Activated CD4-positive, alpha-beta T cell treated with anti-CD3 and anti-CD28 coated beads, Interleukin-2, Interleukin-6, amounts not matched to agents 100 ng/mL and 50 ng/mL, durations not matched to agents 16 hours and 8 hours (primary cell): ENCODE measurements at regions not wholly inside any gene's neighbourhood (a gene's known extent, or its start where the extent isn't known, plus 50 kb on each side); places are given as distances from the start of the nearest gene placed in this dataset.
A peak's percentile ranks its signal among the peaks of the same experiment; 100 is the strongest.
"Not testable (repeated sequence)": the region's sequence is repeated elsewhere in the genome, so short reads cannot be mapped to it uniquely, and the experiment has no call there.

Experiments used
- DNase-seq: peaks from one replicate; pipeline ENCODE4 v3.0.0-alpha.2; 2020

DNA sequence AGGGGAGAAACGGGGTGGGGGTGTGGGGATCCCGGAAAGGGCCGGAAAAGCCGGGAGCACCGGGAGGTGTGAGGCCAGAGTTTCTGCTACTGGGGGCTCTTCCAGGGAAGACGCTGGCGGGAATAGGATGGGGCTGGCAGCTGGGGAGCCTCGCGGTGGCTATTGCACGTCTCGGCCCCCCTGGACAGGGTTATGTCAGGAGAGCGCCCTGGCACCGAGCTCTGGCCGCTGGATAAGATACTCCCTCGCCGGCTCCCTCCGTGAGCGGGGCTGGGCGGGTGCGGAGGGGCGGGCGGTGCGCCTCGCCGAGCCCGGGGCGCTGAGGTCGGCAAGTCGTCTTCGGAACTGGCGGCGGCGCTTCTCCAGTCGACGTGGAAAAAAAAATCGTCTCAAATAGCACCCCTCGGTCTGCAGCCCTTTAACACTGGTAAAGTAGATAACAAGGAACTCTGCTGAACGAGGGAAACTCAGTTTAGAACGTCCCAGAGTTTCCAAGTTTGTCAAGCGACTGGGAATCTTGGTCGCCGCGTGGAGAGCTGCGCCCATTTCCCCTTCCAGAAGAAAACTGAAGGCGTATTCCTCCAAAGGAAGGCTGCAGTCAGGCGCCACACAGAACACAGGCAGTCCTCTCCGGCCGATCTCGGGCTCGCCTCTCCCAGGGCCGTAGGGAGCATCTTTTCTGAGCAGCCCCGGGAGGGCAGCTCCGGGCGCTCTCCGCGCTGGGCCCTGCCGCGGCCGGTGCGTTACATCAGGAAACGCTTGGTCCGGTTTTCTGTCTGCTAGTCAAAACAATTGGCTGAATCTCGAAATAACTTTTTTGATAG lies 115.1 kb downstream of the KCNRG start:
- peak; percentile 27 for DNase-seq

GRCh38 chr13:50131920-50132903 lies 117.0 kb downstream of the KCNRG start:
- no peak for DNase-seq

GRCh38 chr13:50132904-50133357 lies 117.7 kb downstream of the KCNRG start:
- DNase-seq: no peak

GRCh38 chr13:50133358-50133953 lies 118.2 kb downstream of the KCNRG start:
- DNase-seq: no peak

DNA sequence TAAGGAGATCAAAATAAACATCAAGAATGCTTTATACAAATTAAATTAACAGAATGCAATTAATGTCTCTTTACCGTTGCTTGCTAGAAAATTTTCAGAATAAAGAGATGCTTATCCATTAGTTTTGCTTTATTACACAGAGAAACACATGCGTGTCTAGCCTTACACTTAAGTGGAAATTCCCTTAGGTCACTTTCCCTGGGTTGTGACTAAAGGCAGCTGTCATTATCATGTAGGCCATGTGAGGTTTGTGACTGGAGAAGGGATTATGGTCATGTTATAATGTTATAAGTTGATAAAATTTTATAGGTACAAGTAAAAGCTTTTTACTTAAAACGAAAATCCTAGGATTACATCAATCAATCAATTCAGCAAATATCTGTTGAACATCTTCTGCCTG lies 121.0 kb downstream of the KCNRG start:
- DNase-seq: no peak

GRCh38 chr13:50136678-50137077 lies 121.4 kb downstream of the KCNRG start:
- DNase-seq: no peak

DNA sequence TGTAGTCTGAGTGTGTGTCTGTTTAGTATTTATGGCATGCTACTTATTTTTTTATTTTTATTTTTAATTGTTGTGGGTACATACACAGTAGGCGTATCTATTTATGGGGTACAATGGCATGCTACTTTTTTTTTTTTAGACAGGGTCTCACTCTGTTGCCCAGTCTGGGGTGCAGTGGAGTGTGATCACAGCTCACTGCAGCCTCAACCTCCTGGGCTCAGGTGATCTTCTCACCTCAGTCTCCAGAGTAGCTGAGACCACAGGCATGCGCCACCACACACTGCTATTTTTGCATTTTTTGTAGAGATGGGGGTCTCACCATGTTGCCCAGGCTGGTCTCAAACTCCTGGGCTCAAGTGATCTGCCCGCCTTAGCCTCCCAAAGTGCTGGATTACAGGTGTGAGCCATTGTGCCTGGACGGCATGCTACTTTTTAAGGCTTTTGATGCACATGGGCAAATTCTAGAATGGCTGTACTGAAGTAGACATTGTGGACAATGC lies 124.2 kb downstream of the KCNRG start:
- DNase-seq: not testable (repeated sequence)

DNA sequence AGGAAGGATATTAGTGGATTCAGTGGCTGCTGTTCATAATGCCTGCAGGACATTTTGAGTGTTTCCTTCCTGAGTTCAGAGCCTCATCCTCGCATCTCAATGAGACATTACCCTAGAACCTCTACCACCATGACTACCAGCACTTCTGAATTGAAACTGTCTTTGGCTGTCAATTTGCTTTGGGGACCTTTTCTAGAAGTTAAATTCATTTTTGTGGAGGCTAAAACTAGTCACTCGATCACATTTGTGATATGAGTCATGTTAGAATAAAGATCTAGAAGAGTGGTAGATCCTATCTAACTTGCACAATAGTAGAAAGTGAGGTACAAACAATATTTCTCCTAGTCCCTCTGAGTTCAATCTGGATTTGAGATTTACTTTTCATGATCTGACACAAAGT lies 124.9 kb downstream of the KCNRG start:
- peak; percentile 29 for DNase-seq

- DNase-seq: no peak
These were observed 125.5 kb downstream of the KCNRG start for GRCh38 chr13:50140581-50141374.

GRCh38 chr13:50141375-50141975 lies 126.2 kb downstream of the KCNRG start:
- DNase-seq: no peak

- no peak for DNase-seq
These were observed 129.3 kb downstream of the KCNRG start for GRCh38 chr13:50144246-50145160.

DNA sequence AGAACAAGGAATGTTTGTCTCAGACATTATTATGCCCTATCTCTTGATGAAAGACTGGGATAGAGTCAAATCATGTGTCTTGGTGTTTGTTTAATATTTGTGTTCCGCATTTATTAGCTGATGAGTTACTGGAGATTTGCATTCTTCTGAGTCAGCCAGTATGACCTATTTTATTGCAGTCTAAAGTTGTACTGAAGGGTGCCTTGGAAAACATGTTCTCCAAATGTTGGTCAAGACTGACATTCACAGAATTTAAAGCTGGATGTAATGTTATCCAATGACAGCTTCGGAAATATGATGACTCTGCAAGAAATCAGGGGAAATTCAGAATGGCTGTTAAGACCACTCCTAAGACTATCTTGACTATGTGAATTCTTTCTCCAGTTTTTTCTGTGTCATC lies 134.0 kb downstream of the KCNRG start:
- no peak for DNase-seq

DNA sequence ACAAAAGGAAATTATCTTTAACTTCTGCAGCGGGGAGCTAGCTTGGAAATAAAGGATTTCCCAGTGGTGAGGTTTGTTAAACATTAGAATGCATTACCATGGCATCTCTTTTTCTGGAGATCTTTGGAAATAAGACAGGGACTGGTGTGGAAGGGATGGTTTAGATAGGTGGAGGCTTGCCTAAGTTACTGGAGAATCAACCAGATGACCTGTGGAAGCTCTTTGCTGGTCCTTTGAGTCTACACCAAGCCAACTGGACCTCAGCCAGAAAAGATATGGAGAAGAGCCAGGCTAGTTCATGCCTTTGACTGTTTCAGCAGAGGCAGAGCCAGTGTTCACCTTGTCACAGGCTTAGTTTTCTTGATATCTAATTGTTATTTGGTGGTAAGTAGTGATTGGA lies 134.7 kb downstream of the KCNRG start:
- DNase-seq: no peak

DNA sequence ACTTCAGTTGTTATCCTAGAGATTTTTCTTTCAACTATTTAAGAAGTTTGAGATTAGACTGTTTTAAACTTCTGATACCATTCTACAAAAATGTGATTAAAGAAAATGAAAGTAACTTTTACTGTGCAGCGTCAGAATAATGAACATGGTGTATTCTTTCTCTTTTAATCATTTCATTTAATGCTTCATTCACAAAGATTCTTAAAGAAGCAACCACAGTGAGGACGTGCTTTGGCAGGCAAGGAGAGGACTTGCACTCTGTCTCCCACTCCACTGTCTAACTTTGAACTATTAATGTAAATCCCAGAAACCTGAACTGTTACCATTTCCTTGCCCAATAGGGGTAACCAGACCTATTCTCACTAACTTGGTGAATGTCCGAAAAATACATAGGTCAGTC lies 137.0 kb downstream of the KCNRG start:
- no peak for DNase-seq

DNA sequence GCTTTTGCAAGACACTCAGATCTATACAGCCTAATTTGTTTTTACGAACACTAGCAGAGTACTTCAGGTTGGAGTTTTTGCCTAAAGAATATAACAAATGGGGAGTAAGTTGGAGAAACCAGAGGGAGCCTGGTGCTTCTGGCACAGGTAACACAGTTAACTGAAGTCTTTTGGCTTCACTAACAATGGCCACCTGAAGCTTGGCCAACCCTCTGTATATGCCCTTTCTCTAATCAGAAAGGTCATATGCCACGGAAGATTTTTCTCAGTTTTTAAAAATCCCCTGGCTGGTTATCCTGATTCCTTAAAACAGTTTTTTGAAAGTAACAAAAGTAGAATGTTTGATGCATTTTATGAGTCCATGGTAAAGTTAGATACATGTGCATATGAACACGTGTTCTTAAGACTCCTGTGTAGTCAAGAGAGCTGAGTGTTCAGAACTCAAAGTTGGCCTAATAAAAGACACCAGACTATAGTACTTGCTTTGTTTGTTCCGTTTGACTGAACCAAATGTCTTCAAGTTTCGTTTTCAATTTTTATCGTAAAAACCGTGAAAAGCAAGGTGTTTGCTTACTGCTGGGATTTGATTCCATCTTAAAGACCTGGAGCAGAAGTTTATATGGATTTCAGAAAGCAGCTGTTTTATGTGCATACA lies 137.5 kb downstream of the KCNRG start:
- no peak for DNase-seq

- no peak for DNase-seq
These were observed 138.2 kb downstream of the KCNRG start for GRCh38 chr13:50153401-50153800.

- no peak for DNase-seq
These were observed 138.6 kb downstream of the KCNRG start for GRCh38 chr13:50153876-50154275.

- DNase-seq: no peak
These were observed 139.5 kb downstream of the KCNRG start for GRCh38 chr13:50154697-50155096.

- DNase-seq: no peak
These were observed 140.9 kb downstream of the KCNRG start for GRCh38 chr13:50156140-50156539.

GRCh38 chr13:50156561-50157127 lies 141.4 kb downstream of the KCNRG start:
- no peak for DNase-seq
